ENCODE measurements at regions not wholly inside any gene's neighbourhood (a gene's known extent, or its start where the extent isn't known, plus 50 kb on each side); places are given as distances from the start of the nearest gene placed in this dataset.

DNA sequence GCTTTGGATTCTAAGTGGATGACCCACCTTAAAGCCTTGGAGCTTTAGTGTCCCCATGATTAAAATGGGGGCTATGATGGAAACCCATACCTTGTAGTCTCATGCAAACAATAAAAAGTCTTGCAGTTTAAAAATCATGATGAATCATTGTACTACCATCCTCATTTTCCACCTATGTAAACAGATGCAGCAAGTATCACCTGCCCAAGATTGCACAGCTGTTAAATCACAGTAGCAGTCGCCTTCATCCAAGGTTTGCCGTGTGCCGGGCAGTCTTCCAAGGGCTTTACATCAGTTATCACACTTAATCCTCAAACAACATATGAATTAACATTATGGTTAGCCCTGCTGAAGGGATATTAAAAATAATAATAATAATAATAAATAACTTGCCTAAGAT lies 210.3 kb downstream of the FOXA2 start:
- H3K27ac ChIP-seq (replicated peaks), result no peak overlapping the region
- no peaks in the 10 kb centered on the region for H3K27me3 ChIP-seq (ENCODE audit: insufficient read depth, poor library complexity, severe bottlenecking)
- no peak overlapping the region for H3K4me3 ChIP-seq (replicated peaks; ENCODE audit: insufficient read depth, low read length)
- TF ChIP-seq, protein P1, sequence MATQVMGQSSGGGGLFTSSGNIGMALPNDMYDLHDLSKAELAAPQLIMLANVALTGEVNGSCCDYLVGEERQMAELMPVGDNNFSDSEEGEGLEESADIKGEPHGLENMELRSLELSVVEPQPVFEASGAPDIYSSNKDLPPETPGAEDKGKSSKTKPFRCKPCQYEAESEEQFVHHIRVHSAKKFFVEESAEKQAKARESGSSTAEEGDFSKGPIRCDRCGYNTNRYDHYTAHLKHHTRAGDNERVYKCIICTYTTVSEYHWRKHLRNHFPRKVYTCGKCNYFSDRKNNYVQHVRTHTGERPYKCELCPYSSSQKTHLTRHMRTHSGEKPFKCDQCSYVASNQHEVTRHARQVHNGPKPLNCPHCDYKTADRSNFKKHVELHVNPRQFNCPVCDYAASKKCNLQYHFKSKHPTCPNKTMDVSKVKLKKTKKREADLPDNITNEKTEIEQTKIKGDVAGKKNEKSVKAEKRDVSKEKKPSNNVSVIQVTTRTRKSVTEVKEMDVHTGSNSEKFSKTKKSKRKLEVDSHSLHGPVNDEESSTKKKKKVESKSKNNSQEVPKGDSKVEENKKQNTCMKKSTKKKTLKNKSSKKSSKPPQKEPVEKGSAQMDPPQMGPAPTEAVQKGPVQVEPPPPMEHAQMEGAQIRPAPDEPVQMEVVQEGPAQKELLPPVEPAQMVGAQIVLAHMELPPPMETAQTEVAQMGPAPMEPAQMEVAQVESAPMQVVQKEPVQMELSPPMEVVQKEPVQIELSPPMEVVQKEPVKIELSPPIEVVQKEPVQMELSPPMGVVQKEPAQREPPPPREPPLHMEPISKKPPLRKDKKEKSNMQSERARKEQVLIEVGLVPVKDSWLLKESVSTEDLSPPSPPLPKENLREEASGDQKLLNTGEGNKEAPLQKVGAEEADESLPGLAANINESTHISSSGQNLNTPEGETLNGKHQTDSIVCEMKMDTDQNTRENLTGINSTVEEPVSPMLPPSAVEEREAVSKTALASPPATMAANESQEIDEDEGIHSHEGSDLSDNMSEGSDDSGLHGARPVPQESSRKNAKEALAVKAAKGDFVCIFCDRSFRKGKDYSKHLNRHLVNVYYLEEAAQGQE (IDR thresholded peaks at IDR 0.05; ENCODE audit: insufficient replicate concordance, low read depth), result no peak
- TF ChIP-seq POLR2AphosphoS5 (IDR thresholded peaks at IDR 0.05; ENCODE audit: low read depth) (no peak), SPI1 (IDR thresholded peaks at IDR 0.05; ENCODE audit: borderline replicate concordance, low read depth) (no peak), GABPA (IDR thresholded peaks at IDR 0.05; ENCODE audit: low read depth) (no peak)
- TF ChIP-seq, protein P2, sequence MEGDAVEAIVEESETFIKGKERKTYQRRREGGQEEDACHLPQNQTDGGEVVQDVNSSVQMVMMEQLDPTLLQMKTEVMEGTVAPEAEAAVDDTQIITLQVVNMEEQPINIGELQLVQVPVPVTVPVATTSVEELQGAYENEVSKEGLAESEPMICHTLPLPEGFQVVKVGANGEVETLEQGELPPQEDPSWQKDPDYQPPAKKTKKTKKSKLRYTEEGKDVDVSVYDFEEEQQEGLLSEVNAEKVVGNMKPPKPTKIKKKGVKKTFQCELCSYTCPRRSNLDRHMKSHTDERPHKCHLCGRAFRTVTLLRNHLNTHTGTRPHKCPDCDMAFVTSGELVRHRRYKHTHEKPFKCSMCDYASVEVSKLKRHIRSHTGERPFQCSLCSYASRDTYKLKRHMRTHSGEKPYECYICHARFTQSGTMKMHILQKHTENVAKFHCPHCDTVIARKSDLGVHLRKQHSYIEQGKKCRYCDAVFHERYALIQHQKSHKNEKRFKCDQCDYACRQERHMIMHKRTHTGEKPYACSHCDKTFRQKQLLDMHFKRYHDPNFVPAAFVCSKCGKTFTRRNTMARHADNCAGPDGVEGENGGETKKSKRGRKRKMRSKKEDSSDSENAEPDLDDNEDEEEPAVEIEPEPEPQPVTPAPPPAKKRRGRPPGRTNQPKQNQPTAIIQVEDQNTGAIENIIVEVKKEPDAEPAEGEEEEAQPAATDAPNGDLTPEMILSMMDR (IDR thresholded peaks at IDR 0.05; ENCODE audit: insufficient read depth, low read length), result no peak
- DNase-seq (ENCODE audit: low read depth in 1 of 2, low spot score in 1 of 2), result no peak

DNA sequence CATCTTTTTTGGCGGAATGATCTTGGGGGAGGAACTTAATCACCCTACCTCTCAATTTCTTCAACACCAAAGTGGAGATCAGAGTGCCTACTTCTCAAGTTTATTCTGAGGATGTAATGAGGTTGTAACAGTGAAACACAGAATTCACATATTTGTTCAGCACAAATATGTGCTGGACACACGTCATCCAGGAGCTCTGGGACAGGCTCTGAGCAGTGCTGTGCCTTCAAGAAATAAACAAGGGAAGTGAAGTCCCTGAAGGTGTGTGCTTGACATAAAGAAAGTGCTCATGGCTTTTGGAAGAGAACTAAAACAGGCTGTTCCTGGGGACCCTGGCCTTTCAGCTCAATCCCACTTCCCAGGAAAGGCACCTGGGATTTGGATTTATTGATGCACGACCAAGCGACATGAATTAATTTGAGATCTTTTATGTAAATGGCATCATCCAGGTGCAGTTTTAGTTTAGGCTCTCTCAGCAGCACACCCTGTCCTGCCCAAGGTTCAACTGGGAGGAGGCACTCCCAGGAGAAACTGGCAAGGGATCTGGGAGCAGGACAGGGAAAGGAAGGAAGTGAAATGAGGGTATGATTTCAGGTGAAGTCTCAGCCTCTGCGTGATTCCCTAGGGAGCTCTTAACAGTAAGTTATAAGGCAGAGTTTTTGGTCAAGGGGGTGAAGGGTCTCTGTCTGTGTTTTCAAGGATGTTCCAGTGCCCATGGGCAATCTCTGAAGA lies 211.0 kb downstream of the FOXA2 start:
- no peak overlapping the region for H3K27ac ChIP-seq (replicated peaks)
- H3K4me3 ChIP-seq (replicated peaks; ENCODE audit: insufficient read depth, low read length), result no peak overlapping the region
- no peak for DNase-seq (ENCODE audit: low read depth in 1 of 2, low spot score in 1 of 2)
- H3K27me3 ChIP-seq (ENCODE audit: insufficient read depth, poor library complexity, severe bottlenecking), result no peaks in the 10 kb centered on the region
- no peak for TF ChIP-seq GABPA (IDR thresholded peaks at IDR 0.05; ENCODE audit: low read depth)

DNA sequence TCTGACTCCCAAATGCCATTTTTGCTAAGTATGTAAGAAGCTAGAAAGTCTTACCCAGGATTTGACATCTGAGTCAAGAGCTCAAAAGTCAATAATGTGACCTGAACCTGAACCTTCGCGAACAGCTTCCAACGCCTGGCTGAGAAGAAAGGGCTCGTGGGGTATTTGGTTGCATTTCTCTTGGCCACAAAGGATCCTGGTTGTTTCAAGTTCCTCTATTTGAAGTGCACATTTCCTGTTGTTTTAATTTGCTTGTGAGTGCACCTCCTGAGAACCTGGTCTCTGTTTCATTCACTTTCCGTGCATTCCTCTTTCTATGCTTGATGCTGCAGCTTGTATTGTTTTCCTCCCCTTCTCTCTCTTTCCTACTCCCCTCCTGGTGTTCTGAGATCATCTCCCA lies 212.5 kb downstream of the FOXA2 start:
- TF ChIP-seq SPI1 (IDR thresholded peaks at IDR 0.05; ENCODE audit: borderline replicate concordance, low read depth), result peak; percentile 74; the same call in 1 of the 2 replicates
- TF ChIP-seq GABPA (IDR thresholded peaks at IDR 0.05; ENCODE audit: low read depth), result no peak
- Histone ChIP-seq H3K27ac (replicated peaks) (peak overlapping the region; percentile 29), H3K27me3 (ENCODE audit: insufficient read depth, poor library complexity, severe bottlenecking) (no peaks in the 10 kb centered on the region), H3K4me3 (replicated peaks; ENCODE audit: insufficient read depth, low read length) (no peak overlapping the region)
- DNase-seq (ENCODE audit: low read depth in 1 of 2, low spot score in 1 of 2), result peak in 1 of 2 experiments; percentile 74

DNA sequence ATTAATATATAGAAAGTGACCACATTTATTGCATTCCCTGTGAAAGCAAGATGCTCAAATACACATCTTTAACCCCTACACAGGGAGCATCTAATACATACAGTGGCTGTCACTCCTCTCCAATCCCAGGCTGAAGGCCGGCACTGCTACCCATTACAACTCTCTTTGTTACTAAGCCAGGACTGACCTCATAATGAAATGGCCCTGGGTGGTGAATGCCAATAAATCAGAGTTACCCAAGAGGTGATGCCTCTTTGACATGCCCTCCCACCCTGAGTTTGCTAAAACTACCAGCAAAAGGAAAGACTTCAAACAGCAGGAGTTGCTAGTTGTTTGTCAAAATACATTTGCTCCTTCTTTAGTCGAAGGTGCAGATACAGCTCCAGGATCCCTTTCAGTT lies 214.2 kb downstream of the FOXA2 start:
- Histone ChIP-seq H3K27me3 (ENCODE audit: insufficient read depth, poor library complexity, severe bottlenecking) (no peaks in the 10 kb centered on the region), H3K4me3 (replicated peaks; ENCODE audit: insufficient read depth, low read length) (no peak overlapping the region), H3K27ac (replicated peaks) (no peak overlapping the region)
- TF ChIP-seq GABPA (IDR thresholded peaks at IDR 0.05; ENCODE audit: low read depth) (no peak), POLR2AphosphoS5 (IDR thresholded peaks at IDR 0.05; ENCODE audit: low read depth) (no peak), SPI1 (IDR thresholded peaks at IDR 0.05; ENCODE audit: borderline replicate concordance, low read depth) (no peak)
- TF ChIP-seq, protein P1 (IDR thresholded peaks at IDR 0.05; ENCODE audit: insufficient replicate concordance, low read depth), result no peak
- TF ChIP-seq, protein P2 (IDR thresholded peaks at IDR 0.05; ENCODE audit: insufficient read depth, low read length), result no peak
- no peak for DNase-seq (ENCODE audit: low read depth in 1 of 2, low spot score in 1 of 2)

DNA sequence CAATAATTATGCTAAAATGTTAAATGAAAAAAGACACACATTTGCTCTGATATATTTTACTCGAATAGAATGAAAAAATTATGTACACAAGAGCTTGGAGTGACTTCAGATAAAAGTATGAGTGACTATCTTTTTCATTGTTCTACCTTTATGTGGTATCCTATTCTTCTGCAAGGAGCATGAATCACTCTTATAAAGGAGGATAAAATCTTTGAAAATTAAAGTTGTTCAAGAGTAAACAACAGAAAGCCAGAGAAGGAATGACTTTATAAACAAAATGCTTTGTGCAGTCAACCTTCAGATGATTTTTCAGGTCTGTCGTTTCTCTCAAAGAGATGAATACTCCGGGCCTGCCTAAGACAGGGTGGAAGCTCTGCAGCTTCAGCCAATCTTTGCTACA lies 215.3 kb downstream of the FOXA2 start:
- Histone ChIP-seq H3K27ac (replicated peaks) (no peak overlapping the region), H3K4me3 (replicated peaks; ENCODE audit: insufficient read depth, low read length) (no peak overlapping the region), H3K27me3 (ENCODE audit: insufficient read depth, poor library complexity, severe bottlenecking) (no peaks in the 10 kb centered on the region)
- no peak for DNase-seq (ENCODE audit: low read depth in 1 of 2, low spot score in 1 of 2)
- TF ChIP-seq POLR2AphosphoS5 (IDR thresholded peaks at IDR 0.05; ENCODE audit: low read depth) (no peak), SPI1 (IDR thresholded peaks at IDR 0.05; ENCODE audit: borderline replicate concordance, low read depth) (no peak), GABPA (IDR thresholded peaks at IDR 0.05; ENCODE audit: low read depth) (no peak)
- TF ChIP-seq, protein P1 (IDR thresholded peaks at IDR 0.05; ENCODE audit: insufficient replicate concordance, low read depth), result no peak
- TF ChIP-seq, protein P2 (IDR thresholded peaks at IDR 0.05; ENCODE audit: insufficient read depth, low read length), result no peak

Measured in HL-60 (cell line).